ENCODE measurements at regions not wholly inside any gene's neighbourhood (a gene's known extent, or its start where the extent isn't known, plus 50 kb on each side); places are given as distances from the start of the nearest gene placed in this dataset.

DNA sequence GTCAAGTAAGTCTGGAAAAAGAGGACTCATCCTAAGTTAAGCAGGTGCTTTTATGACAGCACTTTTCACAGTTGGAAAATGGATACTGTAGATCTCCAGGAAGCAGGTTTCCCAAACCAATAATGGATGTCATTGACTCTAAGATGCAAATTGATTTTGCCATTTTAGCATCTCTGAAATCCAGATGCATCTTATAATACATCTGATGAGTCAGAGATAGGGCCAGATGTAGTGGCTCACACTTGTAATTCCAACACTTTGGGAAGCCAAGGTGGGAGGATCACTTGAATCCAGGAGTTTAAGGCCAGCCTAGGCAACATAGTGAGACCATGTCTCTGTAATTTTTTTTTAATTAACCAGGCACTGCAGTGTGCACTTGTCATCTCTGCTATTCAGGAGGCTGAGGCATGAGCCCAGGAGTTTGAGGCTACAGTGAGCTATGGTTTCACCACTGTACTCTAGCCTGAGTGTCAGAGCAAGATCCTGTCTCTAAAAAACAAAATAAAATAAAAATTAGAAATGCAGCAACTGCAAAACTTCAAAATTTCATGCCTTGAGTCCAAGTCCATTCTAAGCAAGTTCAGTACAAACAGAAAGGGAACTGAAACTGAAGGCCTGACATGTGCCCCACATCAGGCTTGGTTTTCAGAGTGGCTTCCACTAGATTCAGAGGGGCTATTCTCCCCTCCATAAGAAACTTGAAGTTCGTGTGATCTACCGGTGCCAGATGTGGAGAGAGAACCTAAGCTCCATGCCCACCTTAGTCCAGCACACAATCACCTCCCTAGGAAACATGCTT, 267.8 kb upstream of the NCKAP5 start (continued):
- TF ChIP-seq, protein P1, sequence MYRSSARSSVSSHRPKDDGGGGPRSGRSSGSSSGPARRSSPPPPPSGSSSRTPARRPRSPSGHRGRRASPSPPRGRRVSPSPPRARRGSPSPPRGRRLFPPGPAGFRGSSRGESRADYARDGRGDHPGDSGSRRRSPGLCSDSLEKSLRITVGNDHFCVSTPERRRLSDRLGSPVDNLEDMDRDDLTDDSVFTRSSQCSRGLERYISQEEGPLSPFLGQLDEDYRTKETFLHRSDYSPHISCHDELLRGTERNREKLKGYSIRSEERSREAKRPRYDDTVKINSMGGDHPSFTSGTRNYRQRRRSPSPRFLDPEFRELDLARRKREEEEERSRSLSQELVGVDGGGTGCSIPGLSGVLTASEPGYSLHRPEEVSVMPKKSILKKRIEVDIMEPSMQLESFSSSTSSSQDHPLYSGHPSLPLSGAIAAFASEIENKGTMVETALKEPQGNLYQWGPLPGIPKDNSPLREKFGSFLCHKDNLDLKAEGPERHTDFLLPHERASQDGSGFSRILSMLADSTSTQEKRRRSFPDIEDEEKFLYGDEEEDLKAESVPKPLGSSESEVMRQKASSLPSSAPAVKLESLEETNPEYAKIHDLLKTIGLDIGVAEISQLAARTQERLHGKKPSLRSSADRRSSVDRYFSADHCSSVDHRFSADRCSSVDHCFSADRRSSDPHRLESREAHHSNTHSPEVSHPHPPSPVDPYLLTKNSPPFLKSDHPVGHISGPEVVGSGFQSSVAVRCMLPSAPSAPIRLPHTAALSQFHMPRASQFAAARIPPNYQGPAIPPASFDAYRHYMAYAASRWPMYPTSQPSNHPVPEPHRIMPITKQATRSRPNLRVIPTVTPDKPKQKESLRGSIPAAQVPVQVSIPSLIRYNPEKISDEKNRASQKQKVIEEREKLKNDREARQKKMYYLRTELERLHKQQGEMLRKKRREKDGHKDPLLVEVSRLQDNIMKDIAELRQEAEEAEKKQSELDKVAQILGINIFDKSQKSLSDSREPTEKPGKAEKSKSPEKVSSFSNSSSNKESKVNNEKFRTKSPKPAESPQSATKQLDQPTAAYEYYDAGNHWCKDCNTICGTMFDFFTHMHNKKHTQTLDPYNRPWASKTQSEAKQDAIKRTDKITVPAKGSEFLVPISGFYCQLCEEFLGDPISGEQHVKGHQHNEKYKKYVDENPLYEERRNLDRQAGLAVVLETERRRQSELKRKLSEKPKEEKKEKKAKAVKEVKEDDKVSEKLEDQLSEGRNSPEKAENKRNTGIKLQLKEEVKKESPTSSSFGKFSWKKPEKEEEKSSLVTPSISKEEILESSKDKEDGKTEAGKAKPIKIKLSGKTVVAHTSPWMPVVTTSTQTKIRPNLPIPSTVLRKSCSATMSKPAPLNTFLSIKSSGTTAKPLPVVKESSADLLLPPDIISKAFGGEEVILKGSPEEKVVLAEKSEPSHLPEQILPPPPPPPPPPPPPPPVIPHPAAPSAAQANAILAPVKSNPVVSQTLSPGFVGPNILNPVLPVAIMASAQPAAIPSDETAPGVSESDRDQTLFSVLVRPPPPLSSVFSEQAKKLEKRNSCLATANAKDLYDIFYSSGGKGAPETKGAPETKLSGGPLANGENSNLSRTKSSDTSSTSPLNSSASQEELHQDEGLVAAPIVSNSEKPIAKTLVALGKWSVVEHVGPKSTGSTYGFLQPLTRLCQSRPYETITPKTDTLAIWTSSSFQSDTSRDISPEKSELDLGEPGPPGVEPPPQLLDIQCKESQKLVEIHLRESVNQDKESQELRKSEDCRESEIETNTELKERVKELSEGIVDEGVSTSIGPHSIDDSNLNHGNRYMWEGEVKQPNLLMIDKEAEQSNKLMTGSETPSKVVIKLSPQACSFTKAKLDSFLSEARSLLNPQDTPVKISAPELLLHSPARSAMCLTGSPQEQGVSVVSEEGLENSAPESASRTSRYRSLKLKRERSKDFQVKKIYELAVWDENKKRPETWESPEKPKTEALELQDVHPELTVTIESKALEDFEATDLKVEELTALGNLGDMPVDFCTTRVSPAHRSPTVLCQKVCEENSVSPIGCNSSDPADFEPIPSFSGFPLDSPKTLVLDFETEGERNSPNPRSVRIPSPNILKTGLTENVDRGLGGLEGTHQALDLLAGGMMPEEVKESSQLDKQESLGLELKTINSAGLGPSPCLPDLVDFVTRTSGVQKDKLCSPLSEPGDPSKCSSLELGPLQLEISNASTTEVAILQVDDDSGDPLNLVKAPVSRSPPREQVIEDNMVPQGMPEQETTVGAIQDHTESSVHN (IDR thresholded peaks at IDR 0.05; ENCODE audit: borderline replicate concordance in 1 of 2, low read depth in 1 of 2) = no peak
- TF ChIP-seq NFYB (IDR thresholded peaks at IDR 0.05; ENCODE audit: extremely low read depth, insufficient read length) (no peak), ZBTB2 (IDR thresholded peaks at IDR 0.05) (no peak), MTA1 (IDR thresholded peaks at IDR 0.05; ENCODE audit: borderline replicate concordance) (no peak), STAT5A (IDR thresholded peaks at IDR 0.05; ENCODE audit: borderline replicate concordance, low read length) (no peak), TBL1XR1 (IDR thresholded peaks at IDR 0.05; ENCODE audit: low read length in 2 of 2) (no peak), MLX (CRISPR knock-in tag; conservative IDR thresholded peaks at IDR 0.05) (no peak), FOXP1 (CRISPR knock-in tag; IDR thresholded peaks at IDR 0.05) (no peak), CREM (IDR thresholded peaks at IDR 0.05; ENCODE audit: low read depth) (no peak), ZNF3 (CRISPR knock-in tag; IDR thresholded peaks at IDR 0.05) (no peak), NFIX (CRISPR knock-in tag; IDR thresholded peaks at IDR 0.05; ENCODE audit: low read depth) (no peak)
- TF ChIP-seq, protein P2, sequence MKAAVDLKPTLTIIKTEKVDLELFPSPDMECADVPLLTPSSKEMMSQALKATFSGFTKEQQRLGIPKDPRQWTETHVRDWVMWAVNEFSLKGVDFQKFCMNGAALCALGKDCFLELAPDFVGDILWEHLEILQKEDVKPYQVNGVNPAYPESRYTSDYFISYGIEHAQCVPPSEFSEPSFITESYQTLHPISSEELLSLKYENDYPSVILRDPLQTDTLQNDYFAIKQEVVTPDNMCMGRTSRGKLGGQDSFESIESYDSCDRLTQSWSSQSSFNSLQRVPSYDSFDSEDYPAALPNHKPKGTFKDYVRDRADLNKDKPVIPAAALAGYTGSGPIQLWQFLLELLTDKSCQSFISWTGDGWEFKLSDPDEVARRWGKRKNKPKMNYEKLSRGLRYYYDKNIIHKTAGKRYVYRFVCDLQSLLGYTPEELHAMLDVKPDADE (conservative IDR thresholded peaks at IDR 0.05; ENCODE audit: control insufficient read depth, low read depth, low read length) = no peak
